Central memory CD8-positive, alpha-beta T cell (primary cell): ENCODE measurements at regions not wholly inside any gene's neighbourhood (a gene's known extent, or its start where the extent isn't known, plus 50 kb on each side); places are given as distances from the start of the nearest gene placed in this dataset.

Experiments
- ATAC-seq: fragments of 150-1000 bp; cut with Tn5 transposase; replicated peaks from 2 replicates; pipeline ENCODE4 v1.10.0; 2022; ENCODE audit warnings: mild to moderate bottlenecking, moderate FRiP score, moderate number of reproducible peaks; ENCODE audit not compliant: poor library complexity, severe bottlenecking; ENCODE audit errors: extremely low read depth
- DNase-seq, 2 donors: peaks; one replicate each; pipeline ENCODE4 v3.0.0; 2021; ENCODE audit warnings: low spot score in 2 of 2
- H3K27ac Mint-ChIP-seq: one replicate; pipeline ENCODE4 v1.8.0; 2022; ENCODE audit warnings: low read depth, mild to moderate bottlenecking, moderate library complexity, mixed read lengths
- H3K27me3 Mint-ChIP-seq: one replicate; pipeline ENCODE4 v1.8.0; 2022; ENCODE audit warnings: mixed read lengths
- H3K36me3 Mint-ChIP-seq: one replicate; pipeline ENCODE4 v1.8.0; 2022; ENCODE audit warnings: mild to moderate bottlenecking, moderate library complexity, mixed read lengths; ENCODE audit not compliant: insufficient read depth
- H3K4me1 Mint-ChIP-seq: one replicate; pipeline ENCODE4 v1.8.0; 2022; ENCODE audit warnings: mixed read lengths
- H3K4me3 Mint-ChIP-seq: one replicate; pipeline ENCODE4 v1.8.0; 2022; ENCODE audit warnings: mild to moderate bottlenecking, moderate library complexity, mixed read lengths
- H3K9me3 Mint-ChIP-seq: one replicate; pipeline ENCODE4 v1.8.0; 2022; ENCODE audit warnings: mixed read lengths

GRCh38 chr13:26929971-26930730, 169.6 kb upstream of the GPR12 start:
- H3K9me3 Mint-ChIP-seq: no peaks in the 10 kb centered on the region
- peaks cover 19% of the 10 kb centered on the region for H3K27me3 Mint-ChIP-seq
- no peaks in the 10 kb centered on the region for H3K4me1 Mint-ChIP-seq
- H3K36me3 Mint-ChIP-seq: no peaks in the 10 kb centered on the region
- no peak overlapping the region for H3K4me3 Mint-ChIP-seq
- DNase-seq (peak; percentile 29 to 66), ATAC-seq (no peak)
- no peak overlapping the region for H3K27ac Mint-ChIP-seq

- DNase-seq (no peak), ATAC-seq (no peak)
- peaks cover 46% of the 10 kb centered on the region for H3K27me3 Mint-ChIP-seq
- no peaks in the 10 kb centered on the region for H3K9me3 Mint-ChIP-seq
- H3K4me3 Mint-ChIP-seq: no peak overlapping the region
- no peaks in the 10 kb centered on the region for H3K4me1 Mint-ChIP-seq
- H3K36me3 Mint-ChIP-seq: no peaks in the 10 kb centered on the region
- H3K27ac Mint-ChIP-seq: no peak overlapping the region
These were observed 166.9 kb upstream of the GPR12 start for GRCh38 chr13:26927511-26927910.

GRCh38 chr13:26926371-26926770, 165.8 kb upstream of the GPR12 start:
- no peaks in the 10 kb centered on the region for H3K36me3 Mint-ChIP-seq
- H3K27me3 Mint-ChIP-seq: peaks cover 57% of the 10 kb centered on the region
- ATAC-seq (no peak), DNase-seq (no peak)
- no peaks in the 10 kb centered on the region for H3K9me3 Mint-ChIP-seq
- H3K27ac Mint-ChIP-seq: no peak overlapping the region
- H3K4me3 Mint-ChIP-seq: no peak overlapping the region
- H3K4me1 Mint-ChIP-seq: no peaks in the 10 kb centered on the region

GRCh38 chr13:26923824-26924605, 163.4 kb upstream of the GPR12 start:
- peaks cover 81% of the 10 kb centered on the region for H3K27me3 Mint-ChIP-seq
- no peaks in the 10 kb centered on the region for H3K36me3 Mint-ChIP-seq
- no peaks in the 10 kb centered on the region for H3K9me3 Mint-ChIP-seq
- DNase-seq (no peak), ATAC-seq (no peak)
- H3K4me1 Mint-ChIP-seq: no peaks in the 10 kb centered on the region
- no peak overlapping the region for H3K27ac Mint-ChIP-seq
- H3K4me3 Mint-ChIP-seq: no peak overlapping the region

GRCh38 chr13:26921918-26922317, 161.3 kb upstream of the GPR12 start:
- Mint-ChIP-seq H3K36me3 (no peaks in the 10 kb centered on the region), H3K4me1 (no peaks in the 10 kb centered on the region), H3K27me3 (peaks cover 83% of the 10 kb centered on the region), H3K4me3 (no peak overlapping the region), H3K9me3 (no peaks in the 10 kb centered on the region), H3K27ac (no peak overlapping the region)
- no peak for ATAC-seq
- DNase-seq: no peak

- no peaks in the 10 kb centered on the region for H3K4me1 Mint-ChIP-seq
- H3K9me3 Mint-ChIP-seq: no peaks in the 10 kb centered on the region
- ATAC-seq (no peak), DNase-seq (no peak)
- peaks cover 72% of the 10 kb centered on the region for H3K27me3 Mint-ChIP-seq
- no peak overlapping the region for H3K27ac Mint-ChIP-seq
- no peak overlapping the region for H3K4me3 Mint-ChIP-seq
- H3K36me3 Mint-ChIP-seq: no peaks in the 10 kb centered on the region
These were observed 160.2 kb upstream of the GPR12 start for GRCh38 chr13:26920614-26921355.

- H3K36me3 Mint-ChIP-seq: no peaks in the 10 kb centered on the region
- H3K9me3 Mint-ChIP-seq: no peaks in the 10 kb centered on the region
- no peak overlapping the region for H3K27ac Mint-ChIP-seq
- peaks cover 5% of the 10 kb centered on the region for H3K4me1 Mint-ChIP-seq
- no peak for ATAC-seq
- DNase-seq: no peak
- peaks cover 62% of the 10 kb centered on the region for H3K27me3 Mint-ChIP-seq
- no peak overlapping the region for H3K4me3 Mint-ChIP-seq
These were observed 159.1 kb upstream of the GPR12 start for GRCh38 chr13:26919732-26920131.

- Mint-ChIP-seq H3K4me3 (no peak overlapping the region), H3K36me3 (no peaks in the 10 kb centered on the region), H3K27ac (no peak overlapping the region), H3K9me3 (no peaks in the 10 kb centered on the region), H3K4me1 (peaks cover 9% of the 10 kb centered on the region), H3K27me3 (peaks cover 57% of the 10 kb centered on the region)
- DNase-seq (no peak), ATAC-seq (no peak)
These were observed 158.7 kb upstream of the GPR12 start for GRCh38 chr13:26919311-26919710.

GRCh38 chr13:26914624-26915023, 154.0 kb upstream of the GPR12 start:
- ATAC-seq: no peak
- Mint-ChIP-seq H3K36me3 (no peaks in the 10 kb centered on the region), H3K27ac (no peak overlapping the region), H3K4me1 (peaks cover 9% of the 10 kb centered on the region), H3K27me3 (peaks cover 27% of the 10 kb centered on the region), H3K4me3 (no peak overlapping the region), H3K9me3 (no peaks in the 10 kb centered on the region)
- no peak for DNase-seq

- DNase-seq: no peak
- no peaks in the 10 kb centered on the region for H3K9me3 Mint-ChIP-seq
- H3K27ac Mint-ChIP-seq: no peak overlapping the region
- H3K4me3 Mint-ChIP-seq: no peak overlapping the region
- peaks cover 9% of the 10 kb centered on the region for H3K4me1 Mint-ChIP-seq
- ATAC-seq: no peak
- H3K27me3 Mint-ChIP-seq: peaks cover 27% of the 10 kb centered on the region
- no peaks in the 10 kb centered on the region for H3K36me3 Mint-ChIP-seq
These were observed 153.6 kb upstream of the GPR12 start for GRCh38 chr13:26914148-26914547.

GRCh38 chr13:26910754-26911465, 150.3 kb upstream of the GPR12 start:
- ATAC-seq (no peak), DNase-seq (no peak)

GRCh38 chr13:26909477-26909876, 148.9 kb upstream of the GPR12 start:
- Mint-ChIP-seq H3K4me1 (peaks cover under 1% of the 10 kb centered on the region), H3K4me3 (no peak overlapping the region), H3K27ac (no peak overlapping the region), H3K9me3 (no peaks in the 10 kb centered on the region), H3K36me3 (peaks cover 2% of the 10 kb centered on the region), H3K27me3 (peaks cover 43% of the 10 kb centered on the region)
- DNase-seq (no peak), ATAC-seq (no peak)

More at GRCh38 chr13:26910754-26911465, 150.3 kb upstream of the GPR12 start:
- Mint-ChIP-seq H3K4me3 (no peak overlapping the region), H3K27me3 (peaks cover 43% of the 10 kb centered on the region), H3K9me3 (no peaks in the 10 kb centered on the region), H3K4me1 (peaks cover 9% of the 10 kb centered on the region), H3K36me3 (no peaks in the 10 kb centered on the region), H3K27ac (no peak overlapping the region)
